ENCODE measurements at regions not wholly inside any gene's neighbourhood (a gene's known extent, or its start where the extent isn't known, plus 50 kb on each side); places are given as distances from the start of the nearest gene placed in this dataset.

DNA sequence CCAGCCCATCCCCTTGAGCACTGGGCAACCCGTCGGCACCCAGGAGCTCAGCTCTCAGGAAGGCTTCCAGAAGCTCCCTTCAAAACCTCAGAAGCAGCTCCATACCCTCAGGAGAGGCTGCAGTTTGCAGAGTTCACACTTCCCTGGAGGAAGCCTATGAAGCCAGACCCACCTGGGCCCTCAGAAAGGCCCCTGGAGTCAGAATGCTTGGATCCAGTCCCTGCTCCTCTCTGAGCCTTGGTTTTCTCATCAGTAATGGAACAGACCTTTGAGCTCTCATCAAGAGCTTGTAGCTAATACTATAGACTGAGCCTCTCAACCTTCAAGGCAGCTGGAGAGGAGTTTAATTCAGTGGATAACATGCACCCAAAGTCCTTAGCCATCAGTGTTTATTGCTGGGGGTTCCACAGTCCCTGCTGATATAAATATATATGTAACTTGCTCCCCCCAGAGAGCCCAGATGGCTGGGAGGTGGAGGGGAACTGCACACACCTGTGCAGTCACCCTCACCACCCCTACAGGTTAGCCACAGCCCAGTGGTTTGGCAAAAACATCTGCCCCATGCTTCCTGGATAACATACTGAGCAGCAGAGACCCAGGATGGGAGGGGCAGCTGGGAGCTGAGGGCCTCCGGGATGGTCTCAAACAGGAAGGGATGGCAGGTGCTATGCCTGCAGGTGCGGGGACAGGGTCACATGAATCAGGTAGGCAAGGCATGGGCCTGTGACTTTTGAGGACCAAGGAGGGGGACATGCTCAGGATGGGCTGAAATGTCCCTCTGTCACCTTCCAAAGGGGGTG is 120.1 kb downstream of the SNX5 start:
- no peak for TF ChIP-seq EZH2phosphoT487 (IDR thresholded peaks at IDR 0.05; ENCODE audit: low read depth)
- TF ChIP-seq, protein P1, sequence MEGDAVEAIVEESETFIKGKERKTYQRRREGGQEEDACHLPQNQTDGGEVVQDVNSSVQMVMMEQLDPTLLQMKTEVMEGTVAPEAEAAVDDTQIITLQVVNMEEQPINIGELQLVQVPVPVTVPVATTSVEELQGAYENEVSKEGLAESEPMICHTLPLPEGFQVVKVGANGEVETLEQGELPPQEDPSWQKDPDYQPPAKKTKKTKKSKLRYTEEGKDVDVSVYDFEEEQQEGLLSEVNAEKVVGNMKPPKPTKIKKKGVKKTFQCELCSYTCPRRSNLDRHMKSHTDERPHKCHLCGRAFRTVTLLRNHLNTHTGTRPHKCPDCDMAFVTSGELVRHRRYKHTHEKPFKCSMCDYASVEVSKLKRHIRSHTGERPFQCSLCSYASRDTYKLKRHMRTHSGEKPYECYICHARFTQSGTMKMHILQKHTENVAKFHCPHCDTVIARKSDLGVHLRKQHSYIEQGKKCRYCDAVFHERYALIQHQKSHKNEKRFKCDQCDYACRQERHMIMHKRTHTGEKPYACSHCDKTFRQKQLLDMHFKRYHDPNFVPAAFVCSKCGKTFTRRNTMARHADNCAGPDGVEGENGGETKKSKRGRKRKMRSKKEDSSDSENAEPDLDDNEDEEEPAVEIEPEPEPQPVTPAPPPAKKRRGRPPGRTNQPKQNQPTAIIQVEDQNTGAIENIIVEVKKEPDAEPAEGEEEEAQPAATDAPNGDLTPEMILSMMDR (IDR thresholded peaks at IDR 0.05; ENCODE audit: low read depth, low read length), result no peak
